GM23338 (cell line): ENCODE measurements at regions not wholly inside any gene's neighbourhood (a gene's known extent, or its start where the extent isn't known, plus 50 kb on each side); places are given as distances from the start of the nearest gene placed in this dataset.
"Not testable (repeated sequence)": the region's sequence is repeated elsewhere in the genome, so short reads cannot be mapped to it uniquely, and the experiment has no call there.

ENCODE experiments used
- ATAC-seq: fragments of 200-7000 bp; cut with Tn5 transposase; 3 replicates; pipeline ENCODE4 v1.9.1; 2020
- DNase-seq: peaks from one replicate; pipeline ENCODE4 v3.0.0-alpha.2; 2015; ENCODE audit warnings: low spot score
- H2AFZ ChIP-seq: fragments of 200-600 bp; sonication (generic); 2 replicates; pipeline ENCODE4 v1.8.0; 2016; ENCODE audit warnings: antibody characterized with exemption, mild to moderate bottlenecking, moderate library complexity
- H3F3A ChIP-seq: fragments of 200-600 bp; sonication (generic); replicated peaks from 2 replicates; pipeline ENCODE4 v1.8.0; 2017; ENCODE audit warnings: antibody characterized with exemption, mixed run types, low read depth
- H3K27ac ChIP-seq: fragments of 200-600 bp; sonication (generic); 2 replicates; pipeline ENCODE4 v1.6.1; 2016; ENCODE audit warnings: low read depth
- H3K27me3 ChIP-seq: fragments of 200-600 bp; sonication (generic); 2 replicates; pipeline ENCODE4 v1.8.0; 2016; ENCODE audit warnings: mild to moderate bottlenecking, mixed run types, moderate library complexity; ENCODE audit not compliant: insufficient read depth
- H3K36me3 ChIP-seq: fragments of 200-600 bp; sonication (generic); 2 replicates; pipeline ENCODE4 v1.8.0; 2016; ENCODE audit warnings: mild to moderate bottlenecking; ENCODE audit not compliant: insufficient read depth
- H3K4me1 ChIP-seq: fragments of 200-600 bp; sonication (generic); 2 replicates; pipeline ENCODE4 v1.8.0; 2016; ENCODE audit warnings: mild to moderate bottlenecking, moderate library complexity; ENCODE audit not compliant: insufficient read depth
- H3K4me2 ChIP-seq: fragments of 200-600 bp; sonication (generic); 2 replicates; pipeline ENCODE4 v1.7.1; 2017; ENCODE audit warnings: mixed run types
- H3K4me3 ChIP-seq: fragments of 200-600 bp; sonication (generic); 2 replicates; pipeline ENCODE4 v1.6.1; 2016; ENCODE audit warnings: mixed run types
- H3K79me2 ChIP-seq: fragments of 200-600 bp; sonication (generic); replicated peaks from 2 replicates; pipeline ENCODE4 v1.8.0; 2017; ENCODE audit warnings: mild to moderate bottlenecking; ENCODE audit not compliant: insufficient read depth
- H3K9me2 ChIP-seq: fragments of 200-600 bp; sonication (generic); 2 replicates; pipeline ENCODE4 v1.8.0; 2017; ENCODE audit not compliant: insufficient read depth
- H4K20me1 ChIP-seq: fragments of 200-600 bp; sonication (generic); replicated peaks from 2 replicates; pipeline ENCODE4 v1.8.0; 2017; ENCODE audit warnings: mild to moderate bottlenecking; ENCODE audit not compliant: insufficient read depth
- H3K27ac Mint-ChIP-seq: 2 replicates; pipeline ENCODE4 v1.8.0; 2020; ENCODE audit warnings: inconsistent platforms, mild to moderate bottlenecking, moderate library complexity, mixed read lengths
- H3K27me3 Mint-ChIP-seq: 3 replicates; pipeline ENCODE4 v1.8.0; 2022; ENCODE audit warnings: low read depth, mild to moderate bottlenecking, moderate library complexity, mixed read lengths, inconsistent platforms; ENCODE audit not compliant: insufficient read depth, poor library complexity
- H3K36me3 Mint-ChIP-seq: 3 replicates; pipeline ENCODE4 v1.8.0; 2021; ENCODE audit warnings: low read depth, mild to moderate bottlenecking, inconsistent platforms, moderate library complexity, mixed read lengths
- H3K4me1 Mint-ChIP-seq: 3 replicates; pipeline ENCODE4 v1.8.0; 2020; ENCODE audit warnings: mild to moderate bottlenecking, inconsistent platforms, mixed read lengths
- H3K4me3 Mint-ChIP-seq: 3 replicates; pipeline ENCODE4 v1.8.0; 2021; ENCODE audit warnings: moderate library complexity, mild to moderate bottlenecking, inconsistent platforms, mixed read lengths
- H3K9me3 Mint-ChIP-seq: 3 replicates; pipeline ENCODE4 v1.8.0; 2020; ENCODE audit warnings: moderate library complexity, mild to moderate bottlenecking, inconsistent platforms, mixed read lengths
- CREB1 ChIP-seq: fragments of 250-450 bp; sonication (Bioruptor Pico); IDR thresholded peaks from 2 replicates; pipeline ENCODE4 v1.5.0; 2020; ENCODE audit warnings: low read depth, mild to moderate bottlenecking, moderate library complexity
- EZH2 ChIP-seq: fragments of 200-600 bp; sonication (generic); IDR thresholded peaks from one replicate; pipeline ENCODE4 v1.8.0; 2017; ENCODE audit warnings: antibody characterized with exemption, mild to moderate bottlenecking, low read depth; ENCODE audit not compliant: unreplicated experiment
- EZH2phosphoT487 ChIP-seq: fragments of 200-600 bp; sonication (generic); IDR thresholded peaks from one replicate; pipeline ENCODE4 v1.8.1; 2018; ENCODE audit warnings: antibody characterized with exemption; ENCODE audit not compliant: unreplicated experiment
- JUNB ChIP-seq: IDR thresholded peaks from one replicate; pipeline ENCODE4 v1.6.1; 2016; ENCODE audit warnings: antibody characterized with exemption; ENCODE audit not compliant: unreplicated experiment
- NANOG ChIP-seq: IDR thresholded peaks from 2 replicates; pipeline ENCODE4 v1.6.1; 2016; ENCODE audit warnings: antibody characterized with exemption, borderline replicate concordance
- POLR2AphosphoS5 ChIP-seq: IDR thresholded peaks from 2 replicates; pipeline ENCODE4 v1.6.1; 2016; ENCODE audit warnings: antibody characterized with exemption, low read depth
- REST ChIP-seq: IDR thresholded peaks from one replicate; pipeline ENCODE4 v1.6.1; 2018; ENCODE audit warnings: antibody characterized with exemption; ENCODE audit not compliant: unreplicated experiment
- STAT1 ChIP-seq: IDR thresholded peaks from one replicate; pipeline ENCODE4 v1.6.1; 2016; ENCODE audit warnings: antibody characterized with exemption; ENCODE audit not compliant: unreplicated experiment
- ZNF114 ChIP-seq: fragments of 250-450 bp; sonication (Bioruptor Pico); IDR thresholded peaks from 2 replicates; pipeline ENCODE4 v1.5.0; 2020; ENCODE audit warnings: mild to moderate bottlenecking, moderate library complexity
- ZNF331 ChIP-seq: fragments of 250-450 bp; sonication (Bioruptor Pico); IDR thresholded peaks from 2 replicates; pipeline ENCODE4 v1.5.0; 2020; ENCODE audit warnings: low read depth, mild to moderate bottlenecking, moderate library complexity
- TF ChIP-seq, protein P1 (sequence below), 2 experiments: fragments of 200-600 bp in 1 of 2; sonication (generic) in 1 of 2; conservative IDR thresholded peaks; 2 replicates each; pipeline versions ENCODE4 v1.5.1 to v1.6.1; 2016 to 2017; ENCODE audit warnings: antibody characterized with exemption in 2 of 2, low read depth in 2 of 2, mild to moderate bottlenecking in 2 of 2, moderate library complexity in 1 of 2

GRCh38 chr4:111330786-111331185, 707.9 kb upstream of the PITX2 start (continued):
- TF ChIP-seq REST (no peak), EZH2 (no peak), EZH2phosphoT487 (no peak), POLR2AphosphoS5 (no peak), NANOG (no peak), ZNF114 (CRISPR knock-in tag) (no peak), JUNB (no peak), ZNF331 (CRISPR knock-in tag) (no peak)
- TF ChIP-seq, protein P1, sequence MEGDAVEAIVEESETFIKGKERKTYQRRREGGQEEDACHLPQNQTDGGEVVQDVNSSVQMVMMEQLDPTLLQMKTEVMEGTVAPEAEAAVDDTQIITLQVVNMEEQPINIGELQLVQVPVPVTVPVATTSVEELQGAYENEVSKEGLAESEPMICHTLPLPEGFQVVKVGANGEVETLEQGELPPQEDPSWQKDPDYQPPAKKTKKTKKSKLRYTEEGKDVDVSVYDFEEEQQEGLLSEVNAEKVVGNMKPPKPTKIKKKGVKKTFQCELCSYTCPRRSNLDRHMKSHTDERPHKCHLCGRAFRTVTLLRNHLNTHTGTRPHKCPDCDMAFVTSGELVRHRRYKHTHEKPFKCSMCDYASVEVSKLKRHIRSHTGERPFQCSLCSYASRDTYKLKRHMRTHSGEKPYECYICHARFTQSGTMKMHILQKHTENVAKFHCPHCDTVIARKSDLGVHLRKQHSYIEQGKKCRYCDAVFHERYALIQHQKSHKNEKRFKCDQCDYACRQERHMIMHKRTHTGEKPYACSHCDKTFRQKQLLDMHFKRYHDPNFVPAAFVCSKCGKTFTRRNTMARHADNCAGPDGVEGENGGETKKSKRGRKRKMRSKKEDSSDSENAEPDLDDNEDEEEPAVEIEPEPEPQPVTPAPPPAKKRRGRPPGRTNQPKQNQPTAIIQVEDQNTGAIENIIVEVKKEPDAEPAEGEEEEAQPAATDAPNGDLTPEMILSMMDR (conservative IDR thresholded peaks at IDR 0.05; ENCODE audit: low read depth in 2 of 2), result no peak

- H3K79me2 ChIP-seq, result no peaks in the 10 kb centered on the region
- no peaks in the 10 kb centered on the region for H3K9me2 ChIP-seq
- TF ChIP-seq POLR2AphosphoS5 (no peak), STAT1 (no peak), CREB1 (no peak), ZNF114 (CRISPR knock-in tag) (no peak)
- no peaks in the 10 kb centered on the region for H3K27me3 ChIP-seq
- no peak overlapping the region for H3K27ac ChIP-seq
- H3K27ac Mint-ChIP-seq, result no peak overlapping the region
- H3K4me3 ChIP-seq, result no peak overlapping the region
- peaks cover 2% of the 10 kb centered on the region for H3K27me3 Mint-ChIP-seq
- no peaks in the 10 kb centered on the region for H3K36me3 ChIP-seq
- H3K4me1 Mint-ChIP-seq, result peaks cover 3% of the 10 kb centered on the region; the same call in 2 of the 3 replicates
- peaks cover 4% of the 10 kb centered on the region; the same call in 2 of the 3 replicates for H3K9me3 Mint-ChIP-seq
- H3K36me3 Mint-ChIP-seq, result peaks cover 3% of the 10 kb centered on the region; the same call in 2 of the 3 replicates
- H3K4me3 Mint-ChIP-seq, result no peak overlapping the region
- no peak overlapping the region for H2AFZ ChIP-seq
- no peaks in the 10 kb centered on the region for H3F3A ChIP-seq
- ATAC-seq (no peak), DNase-seq (no peak)
- peaks cover 3% of the 10 kb centered on the region; the same call in 1 of the 2 replicates for H3K4me1 ChIP-seq
- no peaks in the 10 kb centered on the region for H4K20me1 ChIP-seq
- no peak overlapping the region for H3K4me2 ChIP-seq
These were observed 711.5 kb upstream of the PITX2 start for GRCh38 chr4:111334361-111334760.

DNA sequence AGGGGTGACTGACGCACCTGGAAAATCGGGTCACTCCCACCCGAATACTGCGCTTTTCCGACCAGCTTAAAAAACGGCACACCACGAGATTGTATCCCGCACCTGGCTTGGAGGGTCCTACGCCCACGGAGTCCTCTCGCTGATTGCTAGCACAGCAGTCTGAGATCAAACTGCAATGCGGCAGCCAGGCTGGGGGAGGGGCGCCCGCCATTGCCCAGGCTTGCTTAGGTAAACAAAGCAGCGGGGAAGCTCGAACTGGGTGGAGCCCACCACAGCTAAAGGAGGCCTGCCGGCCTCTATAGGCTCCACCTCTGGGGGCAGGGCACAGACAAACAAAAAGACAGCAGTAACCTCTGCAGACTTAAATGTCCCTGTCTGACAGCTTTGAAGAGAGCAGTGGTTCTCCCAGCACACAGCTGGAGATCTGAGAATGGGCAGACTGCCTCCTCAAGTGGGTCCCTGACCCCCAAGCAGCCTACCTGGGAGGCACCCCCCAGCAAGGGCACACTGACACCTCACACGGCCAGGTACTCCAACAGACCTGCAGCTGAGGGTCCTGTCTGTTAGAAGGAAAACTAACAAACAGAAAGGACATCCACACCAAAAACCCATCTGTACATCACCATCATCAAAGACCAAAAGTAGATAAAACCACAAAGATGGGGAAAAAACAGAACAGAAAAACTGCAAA, 714.5 kb upstream of the PITX2 start:
- not testable (repeated sequence) for H3K27me3 Mint-ChIP-seq, H3K36me3 ChIP-seq, H3K9me2 ChIP-seq, H3K4me1 ChIP-seq, ATAC-seq, H3K4me1 Mint-ChIP-seq, H3K27ac ChIP-seq, H3K27ac Mint-ChIP-seq, H3K79me2 ChIP-seq, H3K27me3 ChIP-seq, H3K36me3 Mint-ChIP-seq, H3K9me3 Mint-ChIP-seq, H3F3A ChIP-seq, H4K20me1 ChIP-seq, H3K4me3 Mint-ChIP-seq
- DNase-seq, result peak; percentile 8
- H3K4me2 ChIP-seq, result peak overlapping the region; percentile 64; the same call in 1 of the 2 replicates
- peak overlapping the region; percentile 46; the same call in 1 of the 2 replicates for H3K4me3 ChIP-seq
- H2AFZ ChIP-seq, result peak overlapping the region; percentile 20
